8988T (cell line): ENCODE measurements at regions not wholly inside any gene's neighbourhood (a gene's known extent, or its start where the extent isn't known, plus 50 kb on each side); places are given as distances from the start of the nearest gene placed in this dataset.

Experiments used
- DNase-seq: peaks from one replicate; pipeline ENCODE4 v3.0.0; 2011

DNA sequence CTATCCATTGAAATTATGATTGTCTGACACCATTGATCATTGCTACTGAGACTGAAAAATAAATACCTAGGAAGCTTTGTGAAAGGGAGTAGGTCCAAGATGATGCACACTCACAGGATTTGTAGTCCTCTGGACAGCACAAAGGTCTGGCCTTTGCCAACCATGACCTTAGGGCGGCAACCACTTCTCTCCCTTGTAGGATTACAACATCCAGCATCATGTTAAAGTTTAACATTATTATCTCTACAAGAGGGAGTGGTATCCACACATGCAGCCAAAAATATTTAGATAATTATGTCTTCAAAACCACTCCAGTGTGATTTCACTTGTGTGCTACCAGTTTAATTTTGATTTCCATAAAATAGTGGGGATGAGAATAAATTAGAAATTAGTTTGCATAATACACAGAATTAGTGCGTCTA is 51.1 kb upstream of the NHSL1 start:
- no peak for DNase-seq

DNA sequence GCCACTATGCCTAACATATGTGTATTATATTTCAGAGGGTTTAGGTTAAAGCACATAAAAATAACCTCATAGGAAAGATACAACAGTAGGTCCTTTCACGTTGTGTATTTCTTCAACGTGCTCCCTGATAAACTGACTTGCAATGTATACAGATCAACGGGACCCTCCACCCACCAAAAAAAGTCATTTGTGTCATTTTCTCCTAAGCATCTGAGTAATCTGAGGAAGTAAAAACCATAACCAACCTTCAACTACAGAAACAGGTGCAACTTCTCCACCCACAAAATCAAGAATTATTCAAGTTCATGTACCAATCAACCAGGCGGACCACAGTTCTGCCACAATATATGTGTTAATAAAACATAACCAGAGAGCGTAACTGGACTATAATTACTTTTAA is 54.9 kb upstream of the NHSL1 start:
- no peak for DNase-seq

DNA sequence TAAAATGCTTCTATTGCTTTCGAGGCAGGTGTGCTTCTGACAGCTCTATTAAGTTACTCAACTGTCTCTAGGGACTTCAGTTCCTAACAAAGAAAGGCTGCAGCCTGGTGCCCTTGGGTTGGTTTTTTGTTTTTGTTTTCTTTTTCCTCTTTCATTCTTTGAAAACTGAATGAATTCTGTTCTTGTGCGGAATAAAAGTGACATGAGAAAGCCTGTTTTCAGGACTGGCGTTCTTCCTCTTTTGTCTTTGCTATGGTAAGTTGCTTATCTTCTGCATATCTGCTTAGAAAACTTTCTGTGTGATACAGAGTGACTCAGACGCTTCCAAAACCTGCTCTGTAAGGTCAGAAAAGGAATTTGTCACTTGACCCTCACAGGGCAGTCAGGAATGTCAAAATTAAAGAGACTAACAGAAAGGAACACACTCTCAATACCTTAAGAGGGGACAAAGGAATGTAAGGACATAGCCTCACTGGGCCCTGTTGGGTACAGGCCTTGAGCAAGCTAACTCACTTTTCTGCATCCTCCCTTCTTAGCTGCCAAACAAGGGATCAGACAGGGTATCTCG is 56.2 kb upstream of the NHSL1 start:
- DNase-seq: no peak

DNA sequence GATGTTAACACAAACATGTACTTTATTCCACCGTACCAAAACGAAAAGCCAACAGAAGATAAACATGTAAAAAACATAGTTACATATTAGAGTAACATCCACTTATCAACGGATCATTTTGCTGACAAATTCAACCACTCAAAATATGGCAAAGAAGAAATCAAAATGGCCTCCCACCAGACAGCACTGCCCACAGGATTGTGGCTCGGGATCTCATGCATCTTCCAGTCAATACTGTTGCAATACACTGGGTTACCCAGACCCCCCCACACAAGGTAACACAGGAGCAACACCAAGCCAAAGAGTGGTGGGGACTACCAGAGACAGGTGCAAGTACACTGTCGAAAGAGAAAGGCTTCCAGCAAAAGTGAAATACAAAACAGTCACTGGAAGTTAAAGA is 57.9 kb upstream of the NHSL1 start:
- no peak for DNase-seq

DNA sequence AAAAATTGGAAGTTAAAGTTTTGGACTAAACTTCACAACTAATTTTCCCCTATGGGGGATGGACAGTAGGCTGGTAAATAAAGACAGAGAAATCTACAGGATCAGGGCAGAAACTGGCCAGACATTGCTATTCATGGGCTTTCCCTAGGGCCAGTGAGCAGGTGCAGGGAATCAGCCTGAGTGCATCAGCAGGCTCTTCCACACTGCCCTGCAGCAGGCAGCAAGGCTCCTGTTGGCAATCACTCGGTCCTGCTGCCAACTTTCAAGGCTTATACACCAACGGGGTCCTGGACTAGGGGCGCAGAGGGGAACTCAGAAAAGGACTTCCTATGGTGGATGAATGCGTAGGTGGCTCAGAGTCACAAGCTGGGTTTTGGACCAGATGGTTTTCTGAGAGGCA is 59.8 kb upstream of the NHSL1 start:
- no peak for DNase-seq

DNA sequence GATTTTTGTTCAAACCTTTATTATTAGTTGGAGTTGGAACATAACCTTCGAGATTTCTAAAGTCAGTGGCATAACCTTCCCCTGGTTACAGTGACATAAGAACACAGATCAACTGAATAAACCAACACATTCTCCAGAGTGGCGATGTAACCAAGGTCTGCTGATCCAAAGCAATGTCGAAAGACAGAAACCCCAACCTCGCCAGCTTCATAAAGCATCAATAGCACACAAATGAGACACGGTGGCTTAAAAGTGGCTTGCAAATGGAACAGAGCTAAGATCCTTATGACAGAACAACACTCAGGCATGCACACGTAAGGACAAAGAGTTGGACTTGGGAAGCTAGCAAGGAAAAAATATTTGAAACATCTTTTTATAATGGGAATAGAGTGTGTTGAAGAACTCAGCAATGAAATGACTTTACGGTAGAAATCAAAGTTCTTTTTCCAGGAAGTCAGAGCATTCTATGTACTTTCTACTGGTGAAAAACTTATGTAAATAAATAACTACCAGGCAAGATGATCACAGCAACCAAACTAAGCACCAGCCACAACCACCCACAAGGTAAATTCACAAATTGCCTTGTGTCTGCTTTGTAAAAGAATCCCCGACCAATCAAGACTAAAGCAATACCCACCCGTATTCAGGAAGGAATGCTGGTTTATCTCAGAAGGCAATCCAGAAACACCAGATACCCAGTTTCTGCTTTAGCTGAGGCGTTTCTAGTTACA is 61.0 kb upstream of the NHSL1 start:
- DNase-seq: no peak

DNA sequence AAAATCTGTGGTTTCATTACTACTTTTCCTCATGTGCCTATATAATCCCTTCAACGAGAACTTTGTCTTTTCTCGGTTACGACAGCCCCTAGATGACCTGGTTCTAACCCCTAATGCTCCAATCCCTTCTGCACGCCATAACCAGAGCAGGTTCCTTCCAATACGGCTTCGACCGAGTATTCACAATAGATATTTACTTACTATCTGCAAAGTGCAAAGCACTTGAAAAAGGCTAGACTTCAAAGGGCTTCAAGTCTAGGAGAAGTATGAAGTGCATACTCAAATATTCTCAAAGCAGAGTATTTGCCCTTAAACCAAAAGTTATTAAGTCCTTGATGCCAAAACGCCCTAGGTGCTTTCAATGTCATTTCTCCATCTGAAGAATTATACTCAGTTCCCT is 63.4 kb upstream of the NHSL1 start:
- no peak for DNase-seq

DNA sequence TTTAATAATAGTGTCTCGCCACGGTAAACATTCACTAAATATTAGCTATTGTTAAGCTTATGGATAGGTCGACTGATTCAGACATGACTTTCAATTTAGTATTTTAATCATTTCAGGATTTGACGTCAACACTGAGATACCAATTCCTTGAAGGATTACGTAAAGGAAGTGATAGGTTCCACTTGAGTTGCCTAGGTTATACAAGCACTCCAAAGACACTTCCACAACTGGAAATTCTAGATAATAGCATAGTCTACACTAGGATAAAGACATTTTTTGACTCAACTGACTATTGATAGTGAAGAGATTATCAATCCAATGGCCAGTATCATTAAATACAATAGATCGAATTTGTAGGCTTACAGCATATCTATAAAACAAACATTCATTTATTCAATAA is 63.9 kb upstream of the NHSL1 start:
- no peak for DNase-seq

DNA sequence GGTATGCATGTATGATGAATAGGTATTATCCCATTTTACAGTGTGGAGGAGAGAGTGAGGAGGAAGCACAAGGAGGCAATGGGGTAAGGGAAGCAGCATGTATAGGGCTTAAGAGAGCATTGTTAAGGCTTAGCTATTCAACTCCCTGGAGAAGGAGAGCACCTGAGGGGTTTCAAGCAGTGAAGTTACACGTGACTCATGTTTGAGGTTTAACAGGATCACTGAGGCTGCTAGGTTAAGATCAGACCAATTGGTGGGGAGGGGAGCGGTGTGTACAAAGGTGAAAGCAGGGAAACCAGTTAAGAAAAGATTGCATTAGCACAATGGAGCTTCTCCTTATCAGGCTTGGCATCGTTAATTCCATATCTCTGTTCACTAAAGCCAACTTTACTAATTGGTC is 64.4 kb upstream of the NHSL1 start:
- no peak for DNase-seq

DNA sequence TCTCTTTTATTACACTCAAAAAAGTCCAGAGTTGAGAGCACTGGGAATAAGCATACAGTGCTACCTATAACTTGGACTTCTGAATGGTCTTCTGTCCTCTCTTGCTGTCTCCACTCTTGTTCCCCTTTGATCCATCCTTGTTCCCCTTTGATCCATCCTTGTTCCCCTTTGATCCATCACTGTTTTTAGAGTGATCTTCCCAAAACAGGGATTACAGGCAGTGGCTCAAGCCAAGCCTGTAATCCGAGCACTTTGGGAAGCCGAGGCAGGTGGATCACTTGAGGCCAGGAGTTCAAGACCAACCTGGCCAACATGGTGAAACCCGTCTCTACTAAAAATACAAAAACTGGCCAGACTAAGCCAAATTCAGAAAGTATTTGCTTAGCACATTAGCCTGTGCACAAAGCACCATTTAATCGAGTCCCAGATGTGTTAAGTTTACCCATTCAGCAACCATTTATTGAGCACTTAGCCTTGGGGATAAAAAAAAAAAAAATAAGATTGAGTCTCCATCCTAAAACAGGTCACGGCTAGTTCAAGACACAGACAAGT is 65.0 kb upstream of the NHSL1 start:
- DNase-seq: no peak

DNA sequence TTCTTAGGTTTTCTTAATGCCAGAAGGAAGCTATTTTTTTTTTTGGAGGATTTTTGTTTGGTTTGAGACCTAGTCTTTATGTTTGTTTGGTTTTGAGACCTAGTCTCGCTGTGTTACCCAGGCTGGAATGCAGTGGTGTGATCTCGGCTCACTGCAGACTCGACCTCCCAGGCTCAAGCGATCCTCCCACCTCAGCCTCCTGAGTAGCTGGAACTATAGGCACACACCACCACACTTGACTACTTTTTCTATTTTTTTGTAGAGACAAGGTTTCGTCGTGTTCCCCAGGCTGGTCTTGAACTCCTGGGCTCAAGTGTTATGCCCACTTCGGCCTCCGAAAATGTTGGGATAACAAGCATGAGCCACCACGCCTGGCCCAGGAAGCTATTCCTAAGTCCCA is 67.8 kb upstream of the NHSL1 start:
- no peak for DNase-seq

DNA sequence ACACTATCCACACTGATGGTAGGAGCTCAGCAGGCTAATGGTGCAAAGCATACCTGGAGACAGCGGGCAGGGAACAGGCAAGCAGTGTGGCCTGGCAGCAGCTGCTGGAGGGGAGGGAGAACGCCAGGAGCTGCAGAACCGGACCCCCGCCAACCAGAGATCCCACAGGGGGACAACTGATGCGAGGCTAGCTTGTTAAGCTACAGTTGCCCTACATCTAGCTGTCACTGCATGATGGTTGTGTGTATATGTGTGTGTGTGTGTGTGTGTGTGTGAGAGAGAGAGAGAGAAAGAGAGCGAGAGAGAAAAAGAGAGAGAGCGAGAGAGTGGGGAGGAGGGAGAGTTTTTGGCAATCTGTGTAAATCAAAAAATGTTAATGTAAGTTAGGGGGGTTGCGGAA is 69.7 kb upstream of the NHSL1 start:
- DNase-seq: no peak

DNA sequence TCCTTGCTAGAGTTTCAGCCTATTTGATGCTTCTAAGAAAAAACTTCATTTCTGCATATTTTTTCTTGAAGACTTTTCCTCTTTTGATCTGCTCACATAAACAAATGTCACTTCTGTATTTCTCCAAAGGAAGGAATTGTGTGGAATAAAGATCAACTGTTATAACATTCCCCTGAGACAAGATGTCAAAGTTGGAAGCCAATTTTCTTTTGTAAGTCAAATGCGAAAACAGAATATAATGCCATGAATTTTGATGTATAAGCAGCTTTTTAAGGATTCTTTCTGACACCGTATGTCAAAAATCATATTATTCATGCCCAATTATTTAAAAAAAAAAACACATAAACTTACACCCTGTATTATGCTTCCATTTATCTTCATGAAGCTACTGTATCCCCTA is 70.3 kb upstream of the NHSL1 start:
- no peak for DNase-seq

DNA sequence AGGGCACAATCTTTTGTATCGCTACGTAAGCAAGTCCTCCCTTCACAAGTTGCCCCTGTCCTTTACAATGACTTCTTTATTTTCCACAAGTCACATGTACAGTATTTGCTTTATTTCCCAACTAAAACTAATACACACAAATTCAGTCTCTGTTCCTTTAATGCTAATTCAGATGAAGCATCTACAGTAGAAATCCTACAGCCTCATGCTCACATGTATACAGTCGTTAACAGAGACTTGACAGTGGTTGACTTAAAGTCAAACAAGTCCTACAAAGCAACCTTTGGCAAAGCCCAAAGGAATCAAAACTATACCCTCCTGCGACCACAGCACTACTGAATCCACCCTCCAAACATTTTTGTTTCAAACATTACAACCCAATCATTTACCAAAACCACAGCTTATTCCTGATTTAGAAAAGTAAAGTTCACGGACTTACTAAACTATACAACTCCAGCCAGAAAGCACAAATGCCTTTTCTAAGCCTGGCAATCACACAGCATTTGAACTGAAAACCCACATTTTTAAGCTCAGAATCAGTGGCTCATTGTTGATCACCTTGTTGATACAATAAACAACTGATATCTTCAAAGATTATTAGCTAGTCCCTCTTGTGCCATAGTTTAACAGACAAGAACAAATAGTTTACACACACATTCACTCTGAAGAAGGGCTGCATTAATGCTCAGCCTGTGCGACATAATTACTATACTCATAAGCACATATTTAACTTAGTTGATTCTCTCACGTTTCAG is 70.9 kb upstream of the NHSL1 start:
- DNase-seq: no peak

DNA sequence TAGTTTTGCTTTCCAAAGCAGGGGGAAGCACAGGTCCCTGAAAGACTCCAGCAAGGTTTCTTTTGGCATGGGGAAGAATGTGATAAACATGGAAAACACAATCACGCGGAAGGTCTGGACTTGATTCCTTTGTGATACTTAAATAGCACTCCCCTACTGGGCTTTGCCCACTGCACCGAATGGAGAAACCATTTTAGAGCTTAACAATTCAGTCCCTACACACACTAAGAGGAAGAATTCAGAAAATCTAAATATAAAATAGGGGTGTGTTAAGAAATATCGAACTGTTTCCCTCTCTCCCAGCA is 71.4 kb upstream of the NHSL1 start:
- no peak for DNase-seq

DNA sequence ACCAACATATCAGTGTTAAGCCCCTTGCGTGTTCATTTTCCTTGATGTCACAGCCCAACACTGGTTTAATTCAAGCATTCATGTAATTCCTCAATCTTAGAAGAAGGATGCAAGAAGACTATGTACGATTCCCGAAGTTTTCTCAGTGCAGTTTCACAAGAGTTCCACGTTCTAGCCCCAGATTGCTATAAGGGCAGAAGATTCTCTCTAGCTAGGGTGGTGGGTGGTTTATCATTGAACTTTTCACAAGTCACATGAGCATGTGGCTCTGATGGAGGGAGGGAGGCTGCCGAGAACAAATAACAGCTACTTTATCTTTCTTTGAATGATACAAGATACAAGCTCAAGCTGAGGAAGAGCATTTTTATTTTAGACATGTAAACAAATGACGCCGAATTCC is 71.9 kb upstream of the NHSL1 start:
- no peak for DNase-seq

DNA sequence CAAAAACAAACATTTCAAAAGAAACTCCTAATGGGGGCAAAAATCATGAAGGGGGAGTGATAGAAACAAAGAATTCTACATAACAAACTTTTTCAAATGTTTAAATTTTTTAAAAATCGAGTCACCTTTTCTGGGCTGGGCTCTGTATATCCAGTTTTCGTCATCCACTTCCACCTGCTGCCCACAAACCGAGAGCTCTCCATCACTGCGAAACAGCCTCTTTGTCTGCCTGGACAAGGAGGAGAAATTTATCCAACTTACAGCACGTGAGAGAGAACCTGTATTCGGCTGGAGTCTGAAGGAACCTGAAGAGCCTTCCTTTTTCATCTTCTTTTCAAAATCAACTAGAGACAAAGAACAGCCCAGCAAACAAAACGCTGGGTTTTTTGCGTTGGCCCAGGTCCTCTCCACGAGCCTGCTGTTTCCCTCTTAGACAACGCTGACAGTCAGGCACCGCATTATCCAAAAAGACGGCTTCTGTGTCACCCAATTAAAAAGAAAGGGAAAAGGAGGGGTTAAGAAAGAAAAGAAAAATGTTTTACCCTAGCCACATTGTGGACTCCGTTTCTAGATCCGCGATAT is 72.4 kb upstream of the NHSL1 start:
- no peak for DNase-seq

DNA sequence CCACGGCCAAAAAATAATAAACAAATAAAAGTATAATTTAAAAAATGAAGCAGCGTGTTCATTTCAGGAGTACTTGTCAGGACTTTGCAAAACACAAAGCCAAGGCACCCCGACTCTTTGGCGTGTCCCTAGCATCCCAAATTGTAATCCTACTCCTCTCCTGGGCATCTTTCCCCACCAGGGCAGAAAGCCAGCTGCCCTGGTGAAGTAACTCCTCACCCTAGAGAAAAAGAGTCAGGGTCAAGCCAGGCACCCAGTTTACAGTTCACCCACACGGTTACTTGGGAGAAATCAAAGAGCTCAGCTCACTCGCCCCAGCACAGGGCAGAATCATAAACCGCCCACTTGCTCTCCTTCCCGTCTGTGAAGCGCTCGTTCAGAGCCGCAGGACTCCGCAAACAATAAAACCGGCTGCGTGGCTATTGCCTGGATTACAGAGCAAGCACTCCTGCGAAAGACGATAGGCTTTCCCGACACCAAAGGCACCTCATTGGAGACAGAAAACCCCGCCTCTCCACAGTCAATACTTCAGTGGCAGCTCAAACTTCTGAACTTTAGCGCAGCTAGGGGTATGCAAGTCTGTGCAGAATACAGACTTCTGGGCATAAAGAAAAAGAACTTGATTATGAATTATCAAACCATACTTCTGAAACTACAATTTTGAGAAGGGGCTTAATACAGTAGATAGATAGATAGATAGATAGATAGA is 73.0 kb upstream of the NHSL1 start:
- DNase-seq: no peak

DNA sequence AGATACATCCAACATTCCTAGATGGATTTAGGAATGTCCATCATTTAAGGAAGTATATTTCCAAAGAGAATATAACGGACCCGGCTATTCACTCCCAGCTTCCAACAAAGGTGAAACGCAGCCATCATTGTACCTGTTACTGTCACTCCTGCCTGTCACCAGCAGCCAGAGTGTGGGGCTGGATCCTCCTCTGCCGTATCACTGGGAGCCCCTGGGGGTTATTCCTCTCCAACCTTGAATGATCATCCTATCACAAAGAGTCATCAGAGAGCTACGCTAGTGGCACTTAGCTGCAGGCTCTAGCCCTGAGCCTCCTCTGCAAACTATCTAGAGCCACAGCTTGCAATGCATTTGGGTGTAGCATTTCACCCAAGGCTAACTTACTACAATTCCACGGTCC is 73.6 kb upstream of the NHSL1 start:
- DNase-seq: no peak

DNA sequence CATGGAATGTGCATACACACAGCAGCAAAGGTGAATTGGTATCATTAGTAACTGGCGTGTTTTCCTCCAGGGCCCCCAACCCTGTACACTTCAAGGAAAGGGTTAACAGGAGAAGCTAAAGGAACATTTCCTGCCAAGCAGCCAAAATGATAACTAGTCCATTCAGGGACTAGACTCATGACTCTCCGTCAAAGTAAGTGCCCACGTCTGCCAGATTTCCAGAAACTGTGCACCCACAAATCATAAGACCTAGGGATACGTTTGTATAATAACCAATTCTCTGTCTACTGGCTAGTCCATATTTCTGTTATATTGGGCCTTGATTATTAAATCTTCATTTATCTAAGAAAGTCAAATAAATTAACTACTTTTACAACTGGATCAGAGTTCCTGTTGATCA is 76.0 kb upstream of the NHSL1 start:
- no peak for DNase-seq

DNA sequence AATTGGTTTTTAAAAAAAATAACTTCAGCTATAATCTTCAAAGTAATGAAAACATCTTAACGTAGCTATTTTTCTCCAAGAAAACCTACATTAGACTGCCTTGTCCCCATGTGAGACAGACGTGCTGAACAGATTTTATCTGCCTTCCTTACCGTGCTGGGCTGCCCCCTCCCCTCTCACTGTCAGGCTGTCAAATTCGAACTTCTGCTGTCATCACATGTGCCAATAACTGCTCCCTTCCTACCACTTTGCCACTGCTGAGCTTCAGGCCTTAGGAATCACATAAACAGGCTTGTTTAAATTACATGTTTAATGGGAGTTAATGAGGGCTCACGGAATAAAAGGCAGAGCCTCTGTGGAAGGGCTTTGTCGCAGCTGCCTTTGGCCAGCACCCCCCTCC is 77.0 kb upstream of the NHSL1 start:
- DNase-seq: no peak

DNA sequence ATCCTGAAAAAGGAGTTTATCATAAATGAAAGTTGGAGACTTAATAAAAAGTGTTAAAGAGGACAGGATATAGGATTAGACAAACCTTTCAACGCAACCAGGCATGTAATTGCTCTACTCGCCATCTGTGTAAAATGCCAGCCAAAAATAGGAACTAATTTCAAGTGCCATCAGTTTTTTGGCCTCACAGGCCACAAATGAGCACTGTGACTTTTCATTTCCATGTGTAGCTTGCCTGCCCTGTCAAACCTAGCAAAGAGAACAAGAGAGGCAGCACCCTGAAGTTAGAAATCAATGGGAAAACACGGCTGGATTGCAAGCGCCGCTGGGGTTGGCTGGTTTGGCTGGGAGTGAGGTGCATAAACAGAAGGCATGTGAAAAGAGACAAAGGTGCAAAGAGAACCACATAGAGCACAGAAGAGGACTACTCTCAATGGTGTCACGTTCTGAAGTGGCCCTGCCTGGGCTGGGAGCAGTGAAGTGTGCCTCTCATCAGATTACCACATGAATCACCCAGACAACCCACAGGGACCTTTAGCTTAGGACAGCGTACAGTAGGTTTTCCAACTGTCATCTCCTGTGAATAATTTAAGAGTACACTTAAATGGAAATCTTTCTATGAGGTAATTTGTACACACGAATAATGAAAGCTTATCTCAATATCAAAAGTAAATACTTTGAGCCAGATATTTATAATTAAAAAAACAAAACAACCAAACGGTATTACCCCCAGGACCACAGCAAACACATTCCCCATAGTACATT is 78.0 kb upstream of the NHSL1 start:
- DNase-seq: no peak

DNA sequence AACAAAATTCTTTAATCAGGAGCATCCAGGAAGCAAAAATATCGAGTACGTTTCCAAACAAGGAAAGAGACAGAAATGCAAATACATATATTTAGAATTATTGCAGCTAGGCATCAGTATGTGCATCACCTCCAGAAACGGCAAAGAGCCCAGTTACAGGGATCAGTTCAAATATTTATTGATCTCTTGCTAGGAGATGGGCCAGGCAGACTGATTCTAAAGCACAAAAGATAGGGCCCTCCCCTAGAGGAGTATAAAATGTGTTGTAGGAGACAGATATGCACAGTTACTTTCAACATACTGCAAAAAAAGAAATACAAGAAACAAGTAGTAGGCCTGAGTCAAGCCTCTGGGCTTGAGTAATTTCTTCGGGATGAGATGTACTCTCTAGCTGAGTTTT is 80.7 kb upstream of the NHSL1 start:
- DNase-seq: no peak
